ENCODE measurements at regions not wholly inside any gene's neighbourhood (a gene's known extent, or its start where the extent isn't known, plus 50 kb on each side); places are given as distances from the start of the nearest gene placed in this dataset.

- no peak for TF ChIP-seq ZNF274 (IDR thresholded peaks at IDR 0.05; ENCODE audit: low read depth, low read length)
- no peak for TF ChIP-seq YY1 (IDR thresholded peaks at IDR 0.05; ENCODE audit: insufficient read depth, insufficient read length)
These were observed 295.2 kb upstream of the THBS1 start for GRCh38 chr15:39285663-39286062.
